HG03139 (cell line): ENCODE measurements at regions not wholly inside any gene's neighbourhood (a gene's known extent, or its start where the extent isn't known, plus 50 kb on each side); places are given as distances from the start of the nearest gene placed in this dataset.

ENCODE experiments used
- ATAC-seq: cut with Tn5 transposase; IDR thresholded peaks from one replicate; pipeline ENCODE4 v1.9.1; 2021; ENCODE audit not compliant: unreplicated experiment

DNA sequence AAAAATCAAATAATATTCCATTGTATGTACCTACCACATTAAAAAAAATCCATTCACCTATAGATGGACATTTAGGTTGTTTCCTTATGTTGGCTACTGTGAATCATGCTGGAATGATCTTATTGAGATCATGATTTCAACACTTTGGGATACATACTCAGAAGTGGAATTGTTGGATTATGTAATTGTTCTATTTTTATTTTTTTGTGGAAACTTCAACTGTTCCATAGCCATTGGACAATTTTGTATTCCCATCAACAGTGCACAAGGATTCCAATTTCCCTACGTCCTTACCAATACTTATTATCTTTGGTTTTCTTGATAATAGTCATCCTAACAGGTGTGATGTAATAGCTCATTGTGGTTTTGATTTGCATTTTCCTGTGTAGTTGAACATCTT is 834.0 kb downstream of the MAFB start:
- ATAC-seq, result no peak

DNA sequence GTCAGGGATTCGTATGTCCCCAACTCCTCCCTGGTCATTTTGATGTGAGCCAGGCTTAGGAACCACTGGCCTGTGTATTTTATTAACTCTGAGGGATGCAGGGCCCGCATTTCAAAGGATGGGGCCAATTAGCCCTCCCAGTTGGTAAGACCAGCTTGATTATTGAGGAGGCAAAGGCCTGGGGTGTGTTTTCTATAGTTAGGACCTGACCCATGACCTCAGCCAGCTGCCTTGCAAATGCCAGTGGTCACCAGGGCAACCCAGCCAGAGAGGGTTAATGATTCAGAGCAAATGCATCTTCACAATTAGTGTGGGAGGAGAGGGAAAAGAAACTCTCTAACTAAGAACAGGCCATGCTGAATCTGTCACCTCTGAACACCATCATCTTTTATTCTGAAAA is 835.4 kb downstream of the MAFB start:
- no peak for ATAC-seq

DNA sequence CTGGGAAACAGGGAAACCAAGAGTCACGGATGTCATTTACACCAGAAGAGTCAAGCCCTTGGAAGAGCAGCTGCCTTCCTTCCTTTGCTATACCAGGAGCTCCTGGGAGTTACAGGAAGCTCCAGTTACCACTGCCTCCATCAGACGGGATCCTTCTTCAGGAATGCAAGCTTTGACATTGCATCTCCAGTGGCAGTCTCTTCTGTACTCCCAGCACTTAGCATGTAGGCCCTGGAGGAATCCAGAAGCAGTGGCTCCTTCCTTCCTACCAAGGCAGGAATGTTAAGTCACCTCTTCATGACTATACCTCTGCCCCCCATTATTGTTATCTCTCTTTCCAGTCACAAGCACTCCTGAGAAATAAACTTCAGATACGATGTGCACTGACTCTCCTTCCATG is 836.0 kb downstream of the MAFB start:
- ATAC-seq, result no peak

DNA sequence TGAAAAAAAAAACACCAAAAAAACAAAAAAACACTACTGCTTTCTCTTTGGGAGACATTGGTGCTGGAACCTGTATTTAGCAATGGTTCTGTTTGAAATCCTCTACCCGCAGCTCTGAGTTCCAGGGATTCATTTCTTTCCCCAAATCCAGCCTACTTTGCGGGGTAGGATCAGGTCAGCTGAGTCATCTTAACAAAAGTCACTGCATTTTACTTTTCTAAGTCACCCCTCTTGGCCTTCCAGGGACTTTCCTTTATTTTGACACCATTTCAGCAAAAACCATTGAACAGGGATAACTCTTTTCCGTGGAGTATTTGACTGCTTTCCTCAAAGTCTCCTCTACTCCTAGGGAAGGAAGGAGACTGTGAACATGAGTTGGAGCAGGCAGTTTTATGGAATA is 837.6 kb downstream of the MAFB start:
- ATAC-seq, result no peak

DNA sequence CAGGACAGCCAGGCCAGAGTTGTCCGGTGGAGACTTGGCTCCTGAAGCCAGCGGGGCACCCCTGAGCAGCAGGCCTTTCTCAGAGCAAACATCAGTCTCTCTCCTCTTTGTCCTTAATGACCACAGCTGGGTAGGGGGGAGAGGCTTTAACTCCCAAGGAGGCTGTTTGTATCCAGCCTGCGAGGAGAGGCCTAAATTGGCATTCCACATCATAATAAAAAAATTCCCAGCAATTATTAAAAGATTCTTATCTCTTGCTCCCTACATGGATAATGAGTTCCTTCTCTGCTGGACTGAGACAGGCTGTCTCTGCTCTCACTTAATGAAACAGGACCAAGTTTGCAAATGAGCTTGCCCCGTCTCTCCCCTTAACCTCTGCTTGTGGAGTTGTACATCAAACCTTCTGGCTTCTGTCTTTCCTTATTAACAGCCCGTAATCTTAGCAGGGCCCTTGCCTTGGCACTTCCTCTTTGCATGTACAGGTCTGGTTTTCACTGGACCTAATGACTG is 838.2 kb downstream of the MAFB start:
- ATAC-seq, result no peak

GRCh38 chr20:39850246-39850645 is 838.8 kb downstream of the MAFB start:
- ATAC-seq, result no peak

DNA sequence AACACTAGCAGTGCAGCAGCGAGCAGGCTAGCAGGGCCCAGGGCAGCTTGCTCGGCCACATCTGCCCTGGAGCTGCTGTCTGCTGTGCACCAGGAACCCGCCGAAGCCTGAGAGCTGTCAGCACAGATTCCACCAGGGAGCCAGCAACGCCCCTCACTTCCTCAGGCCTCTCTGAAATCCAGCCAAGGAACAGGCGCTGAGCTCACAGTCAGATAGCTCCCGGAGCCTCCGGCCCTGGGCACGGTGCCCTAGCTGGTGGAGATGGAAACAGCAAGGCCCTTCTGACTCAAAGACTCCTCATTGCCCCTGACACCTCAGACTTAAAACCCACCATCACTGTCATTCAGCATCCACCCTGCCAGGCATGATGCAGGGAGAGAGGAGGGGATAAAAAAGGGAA is 839.4 kb downstream of the MAFB start:
- ATAC-seq, result no peak

- ATAC-seq, result no peak
Observed at GRCh38 chr20:39849171-39849570, 839.9 kb downstream of the MAFB start.

- ATAC-seq, result no peak
Observed at GRCh38 chr20:39839399-39840119, 849.5 kb downstream of the MAFB start.

DNA sequence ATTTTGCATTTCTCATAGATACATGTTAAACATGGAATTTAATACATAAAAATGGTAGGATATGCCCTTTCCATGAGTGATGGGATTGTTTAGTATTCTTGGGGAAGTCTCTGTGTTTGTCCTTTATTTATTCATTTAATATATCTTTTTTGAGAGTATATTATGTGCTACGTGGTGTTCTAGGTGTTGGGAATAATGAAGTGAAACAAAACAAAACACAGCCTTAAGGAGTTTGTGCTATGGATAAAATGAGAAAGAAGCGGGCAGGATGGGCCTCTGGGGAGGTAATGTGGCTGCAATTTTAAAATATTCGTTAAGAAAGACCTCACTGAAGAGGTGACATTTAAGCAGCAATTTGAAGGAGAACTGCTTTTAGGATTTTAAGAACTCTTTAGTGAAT is 851.5 kb downstream of the MAFB start:
- no peak for ATAC-seq

GRCh38 chr20:39835130-39835842 is 853.8 kb downstream of the MAFB start:
- no peak for ATAC-seq

DNA sequence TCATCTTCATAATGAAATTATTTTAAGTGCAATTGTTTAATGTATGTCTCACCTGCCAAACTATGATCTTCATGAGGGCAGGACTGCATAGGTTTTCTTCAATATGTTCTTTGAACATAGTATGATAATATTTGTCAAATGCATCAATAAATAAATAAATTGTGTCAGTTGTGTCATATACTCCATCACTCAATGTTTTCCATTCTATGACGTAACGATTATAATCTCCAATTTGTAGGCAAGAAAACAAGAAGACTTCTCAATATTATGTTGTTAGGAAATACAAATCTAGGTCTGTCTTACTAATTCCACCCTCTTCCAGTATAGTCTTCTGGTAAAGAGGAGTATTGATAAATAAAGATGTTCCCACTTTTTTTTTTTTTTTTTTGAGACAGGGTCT is 858.1 kb downstream of the MAFB start:
- ATAC-seq, result no peak

- ATAC-seq, result peak; percentile 82
Observed at GRCh38 chr20:39829661-39830060, 859.4 kb downstream of the MAFB start.

- ATAC-seq, result no peak
Observed at GRCh38 chr20:39829256-39829655, 859.8 kb downstream of the MAFB start.

DNA sequence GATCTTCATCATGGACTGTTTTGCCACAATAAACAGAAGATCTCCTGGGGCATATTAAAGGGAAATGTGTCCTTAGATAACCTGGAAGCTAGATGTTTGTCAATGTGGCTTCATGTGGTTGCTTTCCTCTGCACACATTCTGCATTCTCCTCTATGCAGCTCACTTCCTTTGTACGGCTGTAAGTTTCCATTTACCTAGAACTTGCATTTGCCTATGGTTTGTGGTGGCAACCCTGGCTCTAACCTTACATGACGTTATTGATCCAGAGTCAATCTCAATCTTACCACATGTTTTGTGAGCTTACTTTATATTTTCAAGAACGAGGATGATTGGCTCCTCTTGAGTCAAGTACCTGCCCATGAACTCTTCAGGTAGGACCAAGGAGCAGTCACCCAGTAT is 863.1 kb downstream of the MAFB start:
- peak; percentile 62 for ATAC-seq

DNA sequence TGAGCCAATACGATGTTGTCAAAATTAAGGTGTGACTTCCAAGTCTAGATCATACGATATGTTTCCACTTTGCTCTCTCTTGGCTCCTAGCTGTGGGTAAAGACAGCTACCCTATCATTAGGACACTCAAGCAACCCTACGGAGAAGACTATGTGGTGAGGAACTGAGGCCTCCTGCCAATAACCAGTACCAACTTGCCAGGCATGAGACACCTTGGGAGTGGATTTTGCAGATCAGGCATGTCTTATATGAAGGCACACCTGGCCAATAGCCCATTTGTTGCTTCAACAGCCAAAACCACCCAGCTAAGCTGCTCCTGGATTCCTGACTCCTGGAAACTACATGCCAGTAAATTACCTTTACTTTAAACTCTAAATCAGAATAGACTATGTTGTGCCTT is 863.4 kb downstream of the DHX35 start:
- ATAC-seq, result no peak

- ATAC-seq, result no peak
Observed at GRCh38 chr20:39823224-39823623, 861.1 kb downstream of the DHX35 start.

DNA sequence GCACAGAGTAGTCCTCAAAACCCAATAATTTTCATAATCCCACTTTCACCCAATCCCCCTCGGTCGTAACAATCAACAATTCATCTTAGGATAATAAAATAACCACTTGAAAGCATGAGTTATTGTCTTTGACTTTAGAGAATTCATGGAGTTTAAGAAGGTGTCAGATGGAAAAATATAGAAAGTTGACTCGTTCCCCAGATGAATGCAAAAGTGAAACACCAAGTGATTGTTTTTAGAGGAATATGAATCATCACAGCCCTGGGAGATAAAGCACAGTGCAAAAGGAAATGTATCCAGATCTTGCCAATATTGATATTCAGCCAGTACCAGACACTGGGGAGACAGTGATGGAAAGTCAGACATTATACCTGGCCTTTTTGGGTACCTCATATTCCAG is 860.5 kb downstream of the DHX35 start:
- no peak for ATAC-seq

DNA sequence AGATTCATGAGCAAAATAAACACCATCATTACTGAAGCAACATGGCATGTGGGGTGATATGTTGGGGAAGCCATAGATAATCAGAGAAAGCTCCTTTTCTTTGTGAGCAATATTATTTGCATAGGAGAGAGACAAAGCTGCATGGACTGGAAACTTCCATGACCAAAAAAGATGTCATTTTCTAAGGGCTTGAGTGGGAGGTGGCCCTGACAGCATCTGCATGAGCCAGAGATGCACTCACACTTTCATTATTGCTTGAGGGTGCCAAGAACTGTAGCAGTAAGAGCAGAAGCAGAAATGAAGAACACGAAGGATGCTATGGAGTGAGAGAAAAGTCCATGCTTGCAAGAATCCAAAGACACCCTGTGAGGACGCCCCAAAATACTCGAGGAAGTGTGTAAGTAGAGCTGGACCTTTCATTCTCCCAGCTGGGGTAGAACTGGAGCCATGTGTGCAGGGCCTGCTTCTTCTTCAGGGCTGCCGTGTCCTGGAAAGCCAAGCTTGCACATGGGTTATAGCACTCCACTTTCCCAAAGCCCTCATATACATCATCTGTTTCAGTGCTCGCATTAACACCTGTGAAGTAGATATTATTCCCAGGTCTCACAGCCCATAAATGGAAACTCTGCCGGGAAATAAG is 851.2 kb downstream of the DHX35 start:
- ATAC-seq, result no peak

- ATAC-seq, result no peak
Observed at GRCh38 chr20:39812116-39812515, 850.0 kb downstream of the DHX35 start.

DNA sequence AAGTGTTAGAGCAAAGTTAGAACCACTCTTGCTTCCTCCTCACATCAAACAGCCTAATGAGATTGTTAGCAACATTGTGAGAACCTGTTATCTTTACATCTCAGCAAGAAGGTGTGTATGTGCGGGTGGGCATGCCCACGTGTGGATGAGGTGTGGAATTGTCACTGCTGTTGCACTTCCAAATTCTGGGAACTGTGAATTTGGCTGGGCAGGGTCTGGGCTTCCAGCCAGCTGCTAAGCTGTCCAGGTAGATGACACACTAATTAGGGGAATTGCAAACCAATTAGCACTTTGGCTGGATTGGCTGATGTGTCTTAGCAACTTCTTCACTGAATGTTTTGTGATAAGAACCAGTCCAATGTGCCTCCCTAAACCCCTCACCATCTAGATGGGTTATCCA is 848.2 kb downstream of the DHX35 start:
- ATAC-seq, result no peak

- ATAC-seq, result no peak
Observed at GRCh38 chr20:39808613-39809012, 846.5 kb downstream of the DHX35 start.
